ENCODE measurements at regions not wholly inside any gene's neighbourhood (a gene's known extent, or its start where the extent isn't known, plus 50 kb on each side); places are given as distances from the start of the nearest gene placed in this dataset.

DNA sequence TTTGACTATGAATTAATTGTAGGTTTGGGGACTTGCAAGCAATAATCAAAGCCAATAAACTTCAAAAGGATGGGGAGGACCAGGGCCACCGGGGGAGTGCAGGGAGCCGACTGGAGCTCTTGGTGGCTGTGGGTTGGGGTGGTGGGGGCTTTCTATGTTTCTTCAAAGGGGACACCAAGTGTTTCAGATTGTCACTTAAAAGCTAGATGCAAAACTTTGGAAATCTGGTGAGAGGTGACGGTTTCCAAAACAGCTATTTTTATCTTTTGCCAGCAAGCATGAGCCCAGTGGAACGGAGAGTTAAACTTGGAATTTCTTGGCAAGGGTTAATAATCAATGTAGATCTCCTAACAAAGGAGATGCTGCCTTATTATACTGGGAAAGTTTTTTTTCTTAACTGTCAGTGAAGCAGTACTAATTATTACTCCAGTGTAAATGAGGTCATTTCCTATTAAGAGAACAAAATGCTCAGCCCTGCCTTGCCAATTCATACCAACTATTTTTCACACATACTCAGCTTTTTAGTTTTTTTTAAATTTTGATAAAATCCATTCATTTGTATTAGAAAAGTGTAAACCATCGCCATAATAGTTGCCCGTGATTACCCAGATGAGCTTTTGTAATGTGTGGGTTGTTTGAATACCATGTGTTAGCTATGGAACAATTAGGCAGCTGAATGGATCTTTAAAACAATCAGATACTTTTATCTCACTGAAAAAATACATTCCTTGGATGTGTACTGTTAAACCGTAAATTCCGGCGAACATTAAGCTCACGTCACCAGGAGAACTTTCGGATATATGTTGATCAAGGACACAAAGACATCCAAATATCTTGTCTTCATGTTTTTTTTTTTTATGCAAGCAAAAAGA is 95.9 kb upstream of the ZNF536 start:
- Histone ChIP-seq H3K9me3 (ENCODE audit: control extremely low read depth in 1 of 3, control insufficient read depth in 2 of 3, insufficient read depth in 1 of 3, low read length in 2 of 3) (peaks cover 0 to 43% (median 0%) of the 10 kb centered on the region in 3 donors), H3K4me3 (ENCODE audit: control extremely low read depth in 1 of 5, extremely low read depth in 1 of 5, insufficient read depth in 1 of 5, low read depth in 2 of 5, low read length in 4 of 5) (no peak overlapping the region), H3K27ac (ENCODE audit: low read length in 2 of 2) (no peak overlapping the region), H3K4me1 (ENCODE audit: control insufficient read depth in 2 of 2, insufficient read depth in 2 of 2, low read length in 2 of 2) (no peaks in the 10 kb centered on the region), H2AFZ (ENCODE audit: insufficient read depth, low read depth, low read length, poor library complexity, severe bottlenecking) (no peak overlapping the region), H3K27me3 (replicated peaks in 1 of 4; ENCODE audit: control extremely low read depth in 1 of 4, control insufficient read depth in 3 of 4, insufficient read depth in 4 of 4, low read length in 3 of 4) (no peaks in the 10 kb centered on the region), H3K9ac (ENCODE audit: low read length) (no peak overlapping the region), H3K36me3 (replicated peaks in 1 of 2; ENCODE audit: control extremely low read depth in 1 of 2, control insufficient read depth in 1 of 2, extremely low read depth in 1 of 2, insufficient read depth in 2 of 2, low read length in 1 of 2) (no peaks in the 10 kb centered on the region), H3K4me2 (replicated peaks; ENCODE audit: low read depth, low read length, poor library complexity, severe bottlenecking) (no peak overlapping the region), H4K20me1 (ENCODE audit: control insufficient read depth, insufficient read depth, low read length, poor library complexity, severe bottlenecking) (no peaks in the 10 kb centered on the region), H3K79me2 (ENCODE audit: control insufficient read depth, insufficient read depth, low read length) (no peaks in the 10 kb centered on the region)
- POLR2A ChIA-PET = no interaction called here
- ATAC-seq (ENCODE audit: low read depth) (no peak), DNase-seq (no peak)
- Mint-ChIP-seq H3K27ac (no peak overlapping the region), H3K4me1 (no peaks in the 10 kb centered on the region), H3K9me3 (ENCODE audit: insufficient read depth) (peaks cover 7% of the 10 kb centered on the region), H3K4me3 (no peak overlapping the region), H3K27me3 (no peaks in the 10 kb centered on the region)
- intact Hi-C loops (cut with micrococcal nuclease) = no loop called here
- 90% methylated on average over 4 of the region's 11 CpGs for WGBS (ENCODE audit: insufficient coverage)
- no peak for TF ChIP-seq EZH2 (IDR thresholded peaks at IDR 0.05; ENCODE audit: borderline replicate concordance, insufficient read depth, low read depth, low read length, poor library complexity, severe bottlenecking)
- TF ChIP-seq, protein P1, sequence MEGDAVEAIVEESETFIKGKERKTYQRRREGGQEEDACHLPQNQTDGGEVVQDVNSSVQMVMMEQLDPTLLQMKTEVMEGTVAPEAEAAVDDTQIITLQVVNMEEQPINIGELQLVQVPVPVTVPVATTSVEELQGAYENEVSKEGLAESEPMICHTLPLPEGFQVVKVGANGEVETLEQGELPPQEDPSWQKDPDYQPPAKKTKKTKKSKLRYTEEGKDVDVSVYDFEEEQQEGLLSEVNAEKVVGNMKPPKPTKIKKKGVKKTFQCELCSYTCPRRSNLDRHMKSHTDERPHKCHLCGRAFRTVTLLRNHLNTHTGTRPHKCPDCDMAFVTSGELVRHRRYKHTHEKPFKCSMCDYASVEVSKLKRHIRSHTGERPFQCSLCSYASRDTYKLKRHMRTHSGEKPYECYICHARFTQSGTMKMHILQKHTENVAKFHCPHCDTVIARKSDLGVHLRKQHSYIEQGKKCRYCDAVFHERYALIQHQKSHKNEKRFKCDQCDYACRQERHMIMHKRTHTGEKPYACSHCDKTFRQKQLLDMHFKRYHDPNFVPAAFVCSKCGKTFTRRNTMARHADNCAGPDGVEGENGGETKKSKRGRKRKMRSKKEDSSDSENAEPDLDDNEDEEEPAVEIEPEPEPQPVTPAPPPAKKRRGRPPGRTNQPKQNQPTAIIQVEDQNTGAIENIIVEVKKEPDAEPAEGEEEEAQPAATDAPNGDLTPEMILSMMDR (IDR thresholded peaks at IDR 0.05) = no peak
- CTCF ChIA-PET = interaction anchor here (0.7 kb wide), 1 partner anchor 122 kb away, joined by 6 read pairs; no protein-coding TSS in a partner anchor

DNA sequence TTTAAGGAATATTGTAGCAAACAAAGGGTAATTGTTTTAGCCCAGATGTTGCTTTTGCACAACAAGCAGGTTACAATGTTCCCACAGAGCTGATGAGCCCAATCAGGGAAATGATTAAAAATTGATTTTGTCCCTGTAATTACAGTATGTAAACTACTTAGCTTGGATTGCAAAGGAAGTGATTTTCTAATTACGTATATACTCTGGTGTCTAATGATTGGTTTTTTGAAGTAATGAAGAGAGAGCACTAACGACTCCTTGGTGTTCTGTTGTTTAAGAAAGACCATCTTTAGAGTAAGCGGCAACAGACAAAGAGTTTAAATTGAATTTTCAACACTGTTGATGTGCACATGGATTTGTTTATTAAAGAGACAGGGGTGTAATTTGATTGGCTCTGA is 95.3 kb upstream of the ZNF536 start:
- ChIA-PET CTCF (interaction anchor here (0.7 kb wide), 1 partner anchor 122 kb away, joined by 6 read pairs; no protein-coding TSS in a partner anchor), POLR2A (no interaction called here)
- no peak overlapping the region for H3K4me3 Mint-ChIP-seq
- Histone ChIP-seq H3K9ac (ENCODE audit: low read length) (no peak overlapping the region), H2AFZ (ENCODE audit: insufficient read depth, low read depth, low read length, poor library complexity, severe bottlenecking) (no peak overlapping the region), H3K79me2 (ENCODE audit: control insufficient read depth, insufficient read depth, low read length) (no peaks in the 10 kb centered on the region), H3K4me2 (replicated peaks; ENCODE audit: low read depth, low read length, poor library complexity, severe bottlenecking) (no peak overlapping the region), H4K20me1 (ENCODE audit: control insufficient read depth, insufficient read depth, low read length, poor library complexity, severe bottlenecking) (no peaks in the 10 kb centered on the region), H3K4me3 (ENCODE audit: control extremely low read depth in 1 of 5, extremely low read depth in 1 of 5, insufficient read depth in 1 of 5, low read depth in 2 of 5, low read length in 4 of 5) (no peak overlapping the region), H3K36me3 (replicated peaks in 1 of 2; ENCODE audit: control extremely low read depth in 1 of 2, control insufficient read depth in 1 of 2, extremely low read depth in 1 of 2, insufficient read depth in 2 of 2, low read length in 1 of 2) (no peaks in the 10 kb centered on the region), H3K9me3 (ENCODE audit: control extremely low read depth in 1 of 3, control insufficient read depth in 2 of 3, insufficient read depth in 1 of 3, low read length in 2 of 3) (peaks cover 0 to 41% (median 0%) of the 10 kb centered on the region in 3 donors), H3K4me1 (ENCODE audit: control insufficient read depth in 2 of 2, insufficient read depth in 2 of 2, low read length in 2 of 2) (no peaks in the 10 kb centered on the region), H3K27me3 (replicated peaks in 1 of 4; ENCODE audit: control extremely low read depth in 1 of 4, control insufficient read depth in 3 of 4, insufficient read depth in 4 of 4, low read length in 3 of 4) (no peaks in the 10 kb centered on the region), H3K27ac (ENCODE audit: low read length in 2 of 2) (no peak overlapping the region)
- no peak overlapping the region for H3K27ac Mint-ChIP-seq
- intact Hi-C loops (cut with micrococcal nuclease) = no loop called here
- no peaks in the 10 kb centered on the region for H3K27me3 Mint-ChIP-seq
- ATAC-seq (ENCODE audit: low read depth) = no peak
- no peaks in the 10 kb centered on the region for H3K4me1 Mint-ChIP-seq
- H3K9me3 Mint-ChIP-seq (ENCODE audit: insufficient read depth) = peaks cover 7% of the 10 kb centered on the region
- TF ChIP-seq, protein P1 (IDR thresholded peaks at IDR 0.05) = no peak
- no peak for TF ChIP-seq EZH2 (IDR thresholded peaks at IDR 0.05; ENCODE audit: borderline replicate concordance, insufficient read depth, low read depth, low read length, poor library complexity, severe bottlenecking)
- DNase-seq = no peak
- 67% methylated on average over 1 of the region's 3 CpGs for WGBS (ENCODE audit: insufficient coverage)
